B cell (primary cell): ENCODE measurements at regions not wholly inside any gene's neighbourhood (a gene's known extent, or its start where the extent isn't known, plus 50 kb on each side); places are given as distances from the start of the nearest gene placed in this dataset.

ENCODE experiments used
- ATAC-seq: fragments of 200-7000 bp; cut with Tn5 transposase; one replicate; pipeline ENCODE4 v1.10.0; 2021; ENCODE audit warnings: low read depth, mild to moderate bottlenecking, moderate number of reproducible peaks, moderate library complexity
- CTCF ChIA-PET: fragments of 350-600 bp; sonication (Branson Sonifier 250); formaldehyde crosslinking; loops from one replicate; lab custom pipeline; 2021; ENCODE audit warnings: antibody characterized with exemption, inconsistent platforms; lab: Charles Lee
- POLR2A ChIA-PET: fragments of 350-600 bp; sonication (Branson Sonifier 250); formaldehyde crosslinking; loops from one replicate; lab custom pipeline; 2021; ENCODE audit warnings: antibody characterized with exemption; lab: Charles Lee
- DNase-seq: peaks from one replicate; pipeline ENCODE4 v3.0.0; 2013
- H2AFZ ChIP-seq: 2 replicates; pipeline ENCODE4 v1.6.1; 2012; ENCODE audit warnings: mild to moderate bottlenecking, low read depth, low read length; ENCODE audit not compliant: insufficient read depth, poor library complexity, severe bottlenecking
- H3K27ac ChIP-seq, 2 donors: 1 replicate in 1 of 2; 2 replicates in 1 of 2; pipeline ENCODE4 v1.5.1; 2012 to 2013; ENCODE audit warnings: low read length in 2 of 2, mild to moderate bottlenecking in 2 of 2, moderate library complexity in 1 of 2
- H3K27me3 ChIP-seq, 4 experiments: fragments of 200-600 bp in 1 of 4; sonication (generic) in 1 of 4; replicated peaks in 1 of 4; 1 replicate in 2 of 4; 2 replicates in 2 of 4; pipeline versions ENCODE4 v1.6.1 to v1.7.0; 2013 to 2016; ENCODE audit warnings: low read length in 3 of 4, mild to moderate bottlenecking in 2 of 4, mixed read lengths in 1 of 4, moderate library complexity in 1 of 4; ENCODE audit not compliant: insufficient read depth in 4 of 4, control insufficient read depth in 3 of 4; ENCODE audit errors: control extremely low read depth in 1 of 4
- H3K36me3 ChIP-seq, 2 experiments: replicated peaks in 1 of 2; 1 replicate in 1 of 2; 2 replicates in 1 of 2; pipeline versions ENCODE4 v1.6.1 to v1.7.1; 2013; ENCODE audit warnings: low read length in 1 of 2; ENCODE audit not compliant: insufficient read depth in 2 of 2, control insufficient read depth in 1 of 2; ENCODE audit errors: control extremely low read depth in 1 of 2, extremely low read depth in 1 of 2
- H3K4me1 ChIP-seq, 2 donors: fragments of 200-600 bp in 1 of 2; sonication (generic) in 1 of 2; 1 replicate in 1 of 2; 2 replicates in 1 of 2; pipeline versions ENCODE4 v1.5.1 to v1.6.1; 2013 to 2017; ENCODE audit warnings: low read length in 2 of 2; ENCODE audit not compliant: control insufficient read depth in 2 of 2, insufficient read depth in 2 of 2
- H3K4me2 ChIP-seq: replicated peaks from 2 replicates; pipeline ENCODE3; 2012; ENCODE audit warnings: mild to moderate bottlenecking, low read depth, low read length; ENCODE audit not compliant: poor library complexity, severe bottlenecking
- H3K4me3 ChIP-seq, 5 experiments: fragments of 200-600 bp in 1 of 5; sonication (generic) in 1 of 5; 1 replicate in 3 of 5; 2 replicates in 2 of 5; pipeline versions ENCODE4 v1.5.1 to v1.7.0; 2011 to 2016; ENCODE audit warnings: low read length in 4 of 5, mild to moderate bottlenecking in 4 of 5, low read depth in 2 of 5, control low read depth in 1 of 5, moderate library complexity in 1 of 5; ENCODE audit not compliant: insufficient read depth in 1 of 5; ENCODE audit errors: control extremely low read depth in 1 of 5, extremely low read depth in 1 of 5
- H3K79me2 ChIP-seq: fragments of 200-600 bp; sonication (generic); one replicate; pipeline ENCODE4 v1.6.0; 2016; ENCODE audit warnings: low read length; ENCODE audit not compliant: control insufficient read depth, insufficient read depth
- H3K9ac ChIP-seq: fragments of 200-600 bp; sonication (generic); 2 replicates; pipeline ENCODE4 v1.6.1; 2017; ENCODE audit warnings: mild to moderate bottlenecking, low read length, moderate library complexity
- H3K9me3 ChIP-seq, 3 donors: one replicate each; pipeline versions ENCODE4 v1.6.1 to v1.7.1; 2013; ENCODE audit warnings: low read length in 2 of 3; ENCODE audit not compliant: control insufficient read depth in 2 of 3, insufficient read depth in 1 of 3; ENCODE audit errors: control extremely low read depth in 1 of 3
- H4K20me1 ChIP-seq: 2 replicates; pipeline ENCODE4 v1.6.0; 2012; ENCODE audit warnings: mild to moderate bottlenecking, low read length; ENCODE audit not compliant: insufficient read depth, control insufficient read depth, poor library complexity, severe bottlenecking
- H3K27ac Mint-ChIP-seq: one replicate; pipeline ENCODE4 v1.8.0; 2021; ENCODE audit warnings: mixed read lengths
- H3K27me3 Mint-ChIP-seq: one replicate; pipeline ENCODE4 v1.8.0; 2021; ENCODE audit warnings: mixed read lengths
- H3K4me1 Mint-ChIP-seq: one replicate; pipeline ENCODE4 v1.8.0; 2021; ENCODE audit warnings: mixed read lengths
- H3K4me3 Mint-ChIP-seq: one replicate; pipeline ENCODE4 v1.8.0; 2021; ENCODE audit warnings: mixed read lengths
- H3K9me3 Mint-ChIP-seq: one replicate; pipeline ENCODE4 v1.8.0; 2022; ENCODE audit warnings: mixed read lengths; ENCODE audit not compliant: insufficient read depth
- EZH2 ChIP-seq: IDR thresholded peaks from 2 replicates; pipeline ENCODE4 v1.6.1; 2012; ENCODE audit warnings: borderline replicate concordance, low read depth, mild to moderate bottlenecking, moderate library complexity, low read length; ENCODE audit not compliant: insufficient read depth, poor library complexity, severe bottlenecking
- WGBS: methylation state at CpG from one replicate; pipeline ENCODE4 v1.1.5; 2013; ENCODE audit warnings: missing lambda C conversion rate; ENCODE audit not compliant: insufficient coverage; 5-methylcytosine and 5-hydroxymethylcytosine counted together
- intact Hi-C: fragments of 100-400 bp; cut with micrococcal nuclease; formaldehyde crosslinking; loops from one replicate; pipeline ENCODE4 v1.10.0; 2022
- TF ChIP-seq, protein P1 (sequence below): fragments of 200-600 bp; IDR thresholded peaks from one replicate; pipeline ENCODE4 v1.8.0; 2022; ENCODE audit warnings: antibody characterized with exemption, mild to moderate bottlenecking

DNA sequence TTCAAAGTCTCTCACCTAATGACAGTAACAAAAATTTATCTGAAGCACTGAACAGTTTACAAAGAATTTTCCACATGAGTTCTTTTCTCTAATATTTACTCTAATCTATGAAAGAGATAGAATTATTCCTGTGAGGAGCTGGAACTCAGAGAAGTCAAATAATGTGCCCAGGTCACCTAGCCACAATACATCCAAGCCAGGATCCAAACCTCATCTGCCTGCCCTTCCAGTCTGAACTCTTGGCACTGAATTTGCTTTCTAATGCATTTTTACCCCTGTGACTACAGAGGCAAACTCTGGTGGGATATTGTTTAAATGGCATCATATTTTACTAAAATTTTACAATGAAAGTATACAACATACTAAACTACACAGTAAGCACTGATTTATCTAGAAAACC is 191.4 kb upstream of the RORA start:
- ChIA-PET CTCF (no interaction called here), POLR2A (no interaction called here)
- no peaks in the 10 kb centered on the region for H3K4me1 Mint-ChIP-seq

DNA sequence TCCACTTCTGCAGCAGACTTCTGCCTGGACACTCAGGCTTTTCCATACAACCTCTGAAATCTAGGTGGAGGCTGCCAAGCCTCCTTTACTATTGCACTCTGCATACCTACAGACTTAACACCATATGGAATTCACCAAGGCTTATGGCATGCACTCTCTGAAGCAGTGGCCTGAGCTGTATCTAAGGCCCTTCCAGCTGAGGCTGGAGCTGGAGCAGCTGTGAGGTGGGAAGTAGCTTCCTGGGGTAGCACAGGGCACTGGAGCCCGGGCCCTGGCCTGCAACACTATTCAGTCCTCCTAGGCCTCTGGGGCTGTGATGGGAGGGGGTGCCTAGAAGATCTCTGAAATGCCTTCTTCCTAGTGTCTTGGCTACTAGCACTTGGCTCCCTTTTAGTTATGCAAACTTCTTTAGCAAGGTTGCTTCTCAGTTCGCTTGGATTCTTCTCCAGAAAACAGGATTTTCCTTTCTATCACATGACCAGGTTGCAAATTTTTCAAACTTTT is 186.6 kb upstream of the RORA start:
- Histone ChIP-seq H3K27ac (no peak overlapping the region), H3K79me2 (no peaks in the 10 kb centered on the region), H4K20me1 (no peaks in the 10 kb centered on the region), H3K4me3 (no peak overlapping the region), H3K9me3 (peaks cover 0 to 2% (median 0%) of the 10 kb centered on the region in 3 donors), H3K4me2 (no peak overlapping the region), H3K4me1 (no peaks in the 10 kb centered on the region), H2AFZ (no peak overlapping the region), H3K36me3 (no peaks in the 10 kb centered on the region), H3K27me3 (no peaks in the 10 kb centered on the region), H3K9ac (no peak overlapping the region)
- H3K4me3 Mint-ChIP-seq = no peak overlapping the region
- no peaks in the 10 kb centered on the region for H3K9me3 Mint-ChIP-seq
- H3K4me1 Mint-ChIP-seq = no peaks in the 10 kb centered on the region
- TF ChIP-seq EZH2 = no peak
- TF ChIP-seq, protein P1, sequence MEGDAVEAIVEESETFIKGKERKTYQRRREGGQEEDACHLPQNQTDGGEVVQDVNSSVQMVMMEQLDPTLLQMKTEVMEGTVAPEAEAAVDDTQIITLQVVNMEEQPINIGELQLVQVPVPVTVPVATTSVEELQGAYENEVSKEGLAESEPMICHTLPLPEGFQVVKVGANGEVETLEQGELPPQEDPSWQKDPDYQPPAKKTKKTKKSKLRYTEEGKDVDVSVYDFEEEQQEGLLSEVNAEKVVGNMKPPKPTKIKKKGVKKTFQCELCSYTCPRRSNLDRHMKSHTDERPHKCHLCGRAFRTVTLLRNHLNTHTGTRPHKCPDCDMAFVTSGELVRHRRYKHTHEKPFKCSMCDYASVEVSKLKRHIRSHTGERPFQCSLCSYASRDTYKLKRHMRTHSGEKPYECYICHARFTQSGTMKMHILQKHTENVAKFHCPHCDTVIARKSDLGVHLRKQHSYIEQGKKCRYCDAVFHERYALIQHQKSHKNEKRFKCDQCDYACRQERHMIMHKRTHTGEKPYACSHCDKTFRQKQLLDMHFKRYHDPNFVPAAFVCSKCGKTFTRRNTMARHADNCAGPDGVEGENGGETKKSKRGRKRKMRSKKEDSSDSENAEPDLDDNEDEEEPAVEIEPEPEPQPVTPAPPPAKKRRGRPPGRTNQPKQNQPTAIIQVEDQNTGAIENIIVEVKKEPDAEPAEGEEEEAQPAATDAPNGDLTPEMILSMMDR = no peak
- DNase-seq = peak; percentile 2
- WGBS = 78% methylated on average over 2 of the region's 2 CpGs
- ATAC-seq = no peak
- ChIA-PET CTCF (no interaction called here), POLR2A (no interaction called here)
- intact Hi-C loops = no loop called here
- H3K27me3 Mint-ChIP-seq = no peaks in the 10 kb centered on the region
- no peak overlapping the region for H3K27ac Mint-ChIP-seq

More for the DNA sequence above, 191.4 kb upstream of the RORA start:
- Histone ChIP-seq H3K4me1 (no peaks in the 10 kb centered on the region), H2AFZ (no peak overlapping the region), H3K36me3 (no peaks in the 10 kb centered on the region), H4K20me1 (no peaks in the 10 kb centered on the region), H3K27ac (no peak overlapping the region), H3K9me3 (peaks cover 0 to 2% (median 0%) of the 10 kb centered on the region in 3 donors), H3K79me2 (no peaks in the 10 kb centered on the region), H3K4me2 (no peak overlapping the region), H3K27me3 (no peaks in the 10 kb centered on the region), H3K9ac (no peak overlapping the region), H3K4me3 (no peak overlapping the region)
- Mint-ChIP-seq H3K4me3 (no peak overlapping the region), H3K9me3 (no peaks in the 10 kb centered on the region), H3K27me3 (no peaks in the 10 kb centered on the region), H3K27ac (no peak overlapping the region)
- intact Hi-C loops = no loop called here
- TF ChIP-seq EZH2 = no peak
- TF ChIP-seq, protein P1 = no peak
- no peak for ATAC-seq
- DNase-seq = no peak
